ENCODE measurements at regions not wholly inside any gene's neighbourhood (a gene's known extent, or its start where the extent isn't known, plus 50 kb on each side); places are given as distances from the start of the nearest gene placed in this dataset.

GRCh38 chr9:3687145-3687544, 161.3 kb upstream of the RFX3 start:
- H3K9me3 ChIP-seq (replicated peaks; ENCODE audit: control insufficient read depth, insufficient read depth, low read length): no peaks in the 10 kb centered on the region
- CTCF ChIA-PET: no interaction called here
- no peak overlapping the region for H3K4me3 ChIP-seq
- H3K9ac ChIP-seq (ENCODE audit: control insufficient read depth, insufficient read depth, low read length): no peak overlapping the region
- DNase-seq (ENCODE audit: low read depth, low spot score) (no peak), ATAC-seq (no peak), FAIRE-seq (no peak)
- no peak overlapping the region for H2AFZ ChIP-seq (ENCODE audit: control insufficient read depth, low read depth, low read length)
- no peaks in the 10 kb centered on the region for H3K27me3 ChIP-seq (replicated peaks in 1 of 2; ENCODE audit: control insufficient read depth in 2 of 2, insufficient read depth in 2 of 2, low read length in 1 of 2)
- RAD21 ChIA-PET (ENCODE audit: unreplicated experiment): no interaction called here
- no peaks in the 10 kb centered on the region for H3K79me2 ChIP-seq (ENCODE audit: control insufficient read depth, insufficient read depth, low read length)
- SMC1A ChIA-PET (ENCODE audit: uncharacterized antibody, unreplicated experiment): no interaction called here
- intact Hi-C loops (cut with micrococcal nuclease; ENCODE audit: unreplicated experiment) (no loop called here), in situ Hi-C loops (cut with MboI) (no loop called here)
- POLR2A ChIA-PET: no interaction called here
- no peaks in the 10 kb centered on the region for H3K4me1 ChIP-seq (ENCODE audit: control insufficient read depth, insufficient read depth, low read length)
- H4K20me1 ChIP-seq (ENCODE audit: control insufficient read depth, insufficient read depth): no peaks in the 10 kb centered on the region
- BruUV-seq (replicated peaks): no TSS peak
- H3K36me3 ChIP-seq (ENCODE audit: control insufficient read depth in 2 of 2, insufficient read depth in 2 of 2, low read length in 1 of 2): no peaks in the 10 kb centered on the region
- H3K27ac ChIP-seq (ENCODE audit: control insufficient read depth, insufficient read depth): no peak overlapping the region
- H3K4me2 ChIP-seq (ENCODE audit: control insufficient read depth, insufficient read depth): no peak overlapping the region
- TF ChIP-seq SREBF2 (IDR thresholded peaks at IDR 0.05; ENCODE audit: low read length) (no peak), MYB (IDR thresholded peaks at IDR 0.05; ENCODE audit: borderline replicate concordance, low read depth, low read length) (no peak), DPF2 (IDR thresholded peaks at IDR 0.05) (no peak), SIN3A (IDR thresholded peaks at IDR 0.05; ENCODE audit: low read depth, low read length) (no peak), ATF3 (IDR thresholded peaks at IDR 0.05; ENCODE audit: borderline replicate concordance, extremely low read depth, low read depth, low read length) (no peak), NRF1 (conservative IDR thresholded peaks at IDR 0.05; ENCODE audit: low read depth, low read length) (no peak), POLR2AphosphoS2 (IDR thresholded peaks at IDR 0.05; ENCODE audit: low read depth, low read length) (no peak), CUX1 (IDR thresholded peaks at IDR 0.05; ENCODE audit: insufficient replicate concordance, low read depth, low read length) (no peak), NR2C2 (IDR thresholded peaks at IDR 0.05; ENCODE audit: borderline replicate concordance, control insufficient read depth, insufficient read length, low read depth) (no peak), MXI1 (IDR thresholded peaks at IDR 0.05; ENCODE audit: low read depth, low read length) (no peak), PML (IDR thresholded peaks at IDR 0.05; ENCODE audit: low read length) (no peak), KDM1A (IDR thresholded peaks at IDR 0.05; ENCODE audit: borderline replicate concordance) (no peak), ZNF687 (IDR thresholded peaks at IDR 0.05) (no peak), IKZF2 (IDR thresholded peaks at IDR 0.05) (no peak), CBFB (IDR thresholded peaks at IDR 0.05; ENCODE audit: low read depth) (no peak), RUNX3 (IDR thresholded peaks at IDR 0.05; ENCODE audit: low read length) (no peak), RB1 (IDR thresholded peaks at IDR 0.05; ENCODE audit: borderline replicate concordance) (no peak)
